ENCODE measurements at regions not wholly inside any gene's neighbourhood (a gene's known extent, or its start where the extent isn't known, plus 50 kb on each side); places are given as distances from the start of the nearest gene placed in this dataset.

GRCh38 chr7:94195813-94196212 is 191.7 kb upstream of the BET1 start (continued):
- TF ChIP-seq ZFP30 (CRISPR knock-in tag; IDR thresholded peaks at IDR 0.05), result no peak

- ATAC-seq, result no peak
- TF ChIP-seq OSR1 (CRISPR knock-in tag; IDR thresholded peaks at IDR 0.05) (no peak), POU6F1 (CRISPR knock-in tag; IDR thresholded peaks at IDR 0.05; ENCODE audit: borderline replicate concordance, low read depth) (no peak), GLIS3 (CRISPR knock-in tag; IDR thresholded peaks at IDR 0.05) (no peak), PATZ1 (CRISPR knock-in tag; IDR thresholded peaks at IDR 0.05; ENCODE audit: borderline replicate concordance) (no peak), CREB5 (CRISPR knock-in tag; IDR thresholded peaks at IDR 0.05; ENCODE audit: low read depth) (no peak), ZFP30 (CRISPR knock-in tag; IDR thresholded peaks at IDR 0.05) (no peak), ARNTL (CRISPR knock-in tag; IDR thresholded peaks at IDR 0.05; ENCODE audit: borderline replicate concordance, low read depth) (no peak), PPARA (CRISPR knock-in tag; IDR thresholded peaks at IDR 0.05; ENCODE audit: borderline replicate concordance) (no peak), CSRNP3 (CRISPR knock-in tag; IDR thresholded peaks at IDR 0.05) (no peak), BACH2 (CRISPR knock-in tag; IDR thresholded peaks at IDR 0.05; ENCODE audit: borderline replicate concordance) (no peak), ZFP3 (CRISPR knock-in tag; IDR thresholded peaks at IDR 0.05) (no peak)
Measured at GRCh38 chr7:94205529-94205928, 189.2 kb upstream of the COL1A2 start.

GRCh38 chr7:94206295-94206694 is 188.4 kb upstream of the COL1A2 start:
- TF ChIP-seq ISL1 (CRISPR knock-in tag; IDR thresholded peaks at IDR 0.05) (no peak), POU6F1 (CRISPR knock-in tag; IDR thresholded peaks at IDR 0.05; ENCODE audit: borderline replicate concordance, low read depth) (no peak), OSR1 (CRISPR knock-in tag; IDR thresholded peaks at IDR 0.05) (no peak), ZFP30 (CRISPR knock-in tag; IDR thresholded peaks at IDR 0.05) (no peak), SNAI2 (CRISPR knock-in tag; IDR thresholded peaks at IDR 0.05) (no peak), CSDC2 (CRISPR knock-in tag; IDR thresholded peaks at IDR 0.05) (no peak), TSHZ2 (CRISPR knock-in tag; IDR thresholded peaks at IDR 0.05) (no peak)
- ATAC-seq, result no peak

- no peak for ATAC-seq
- TF ChIP-seq ESRRG (CRISPR knock-in tag; IDR thresholded peaks at IDR 0.05) (no peak), RARB (CRISPR knock-in tag; IDR thresholded peaks at IDR 0.05) (no peak), ZFP30 (CRISPR knock-in tag; IDR thresholded peaks at IDR 0.05) (no peak), TOX (CRISPR knock-in tag; IDR thresholded peaks at IDR 0.05; ENCODE audit: borderline replicate concordance) (no peak), PATZ1 (CRISPR knock-in tag; IDR thresholded peaks at IDR 0.05; ENCODE audit: borderline replicate concordance) (no peak), CSRNP3 (CRISPR knock-in tag; IDR thresholded peaks at IDR 0.05) (no peak)
Measured at GRCh38 chr7:94212160-94212559, 182.5 kb upstream of the COL1A2 start.

Measured in SK-N-SH treated with all-trans-retinoic acid at 6 μM for 48 hours (cell line).